Urinary bladder (tissue), 3 donors: ENCODE measurements at regions not wholly inside any gene's neighbourhood (a gene's known extent, or its start where the extent isn't known, plus 50 kb on each side); places are given as distances from the start of the nearest gene placed in this dataset.

Source experiments
- DNase-seq: peaks from one replicate; pipeline ENCODE4 v3.0.0-alpha.2; 2015; ENCODE audit errors: extremely low spot score
- H3K27ac ChIP-seq: one replicate; pipeline ENCODE4 v1.5.1; 2013; ENCODE audit warnings: low read depth, mild to moderate bottlenecking, moderate library complexity
- H3K36me3 ChIP-seq: one replicate; pipeline ENCODE4 v1.6.1; 2013; ENCODE audit warnings: mild to moderate bottlenecking, moderate library complexity; ENCODE audit not compliant: insufficient read depth
- H3K4me1 ChIP-seq: one replicate; pipeline ENCODE4 v1.6.1; 2013; ENCODE audit warnings: mild to moderate bottlenecking, moderate library complexity; ENCODE audit not compliant: insufficient read depth
- H3K4me3 ChIP-seq: one replicate; pipeline ENCODE4 v1.5.1; 2013; ENCODE audit warnings: low read depth, low read length
- WGBS: extraction: QIAGEN DNeasy Blood & Tissue Kit; methylation state at CpG from one replicate; pipeline ENCODE4 v1.1.7; 2013; 5-methylcytosine and 5-hydroxymethylcytosine counted together
- donor health status: healthy with polysubstance abuse.
- donor health status: healthy.

GRCh38 chr4:111464251-111465045, 680.8 kb upstream of the FAM241A start:
- no peaks in the 10 kb centered on the region for H3K36me3 ChIP-seq
- no peak overlapping the region for H3K4me3 ChIP-seq
- no peak for DNase-seq
- no peaks in the 10 kb centered on the region for H3K4me1 ChIP-seq
- 50% methylated on average over 8 of the region's 8 CpGs for WGBS
- H3K27ac ChIP-seq = no peak overlapping the region

- Histone ChIP-seq H3K4me3 (no peak overlapping the region), H3K4me1 (no peaks in the 10 kb centered on the region), H3K36me3 (no peaks in the 10 kb centered on the region), H3K27ac (no peak overlapping the region)
- DNase-seq = no peak
- WGBS = 84% methylated on average over 2 of the region's 2 CpGs
Measured at GRCh38 chr4:111466811-111467604, 678.2 kb upstream of the FAM241A start.

DNA sequence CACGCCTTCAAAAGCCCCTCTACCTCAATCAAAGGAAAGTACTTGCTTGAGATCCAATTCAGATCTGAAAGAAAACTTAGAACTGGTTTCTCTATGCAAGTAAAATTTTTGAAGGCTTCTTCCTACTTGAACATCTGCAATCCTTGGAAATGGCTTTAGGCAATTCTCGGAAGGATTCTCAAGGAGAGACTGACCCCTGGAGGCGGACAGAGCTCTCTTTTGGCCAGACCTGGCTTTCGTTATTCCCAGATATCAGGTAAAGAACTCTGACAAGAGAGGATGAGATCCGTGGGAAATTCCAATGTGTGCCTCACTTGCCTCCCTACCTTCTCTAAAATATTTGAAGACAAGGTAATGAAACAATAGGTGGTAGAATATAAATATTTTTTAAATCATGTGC, 670.3 kb upstream of the FAM241A start:
- Histone ChIP-seq H3K4me3 (no peak overlapping the region), H3K27ac (no peak overlapping the region), H3K36me3 (no peaks in the 10 kb centered on the region), H3K4me1 (no peaks in the 10 kb centered on the region)
- no peak for DNase-seq
- whole genome bisulfite sequencing = 31% methylated on average over 5 of the region's 5 CpGs

DNA sequence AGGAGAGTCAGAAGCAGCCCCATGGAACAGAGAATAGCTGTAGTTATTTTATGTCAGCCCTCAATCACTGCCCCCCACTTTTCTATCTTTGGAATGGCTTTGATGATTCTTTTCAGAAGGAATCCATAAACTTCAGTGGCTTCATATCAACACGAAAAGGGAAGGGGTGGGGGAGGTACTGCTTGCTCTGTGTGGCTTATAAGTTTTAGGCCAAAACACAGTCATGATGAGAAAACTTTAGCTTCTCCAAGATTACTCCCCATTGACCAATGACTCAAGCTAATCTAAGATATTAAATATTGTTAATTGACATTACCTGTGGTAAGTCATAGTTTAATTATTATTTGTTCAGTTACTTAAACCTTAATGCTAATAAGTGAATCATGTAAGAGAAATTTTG, 669.6 kb upstream of the FAM241A start:
- H3K36me3 ChIP-seq = no peaks in the 10 kb centered on the region
- 65% methylated on average over 1 of the region's 1 CpG for WGBS
- no peak overlapping the region for H3K4me3 ChIP-seq
- H3K27ac ChIP-seq = no peak overlapping the region
- H3K4me1 ChIP-seq = no peaks in the 10 kb centered on the region
- DNase-seq = no peak

DNA sequence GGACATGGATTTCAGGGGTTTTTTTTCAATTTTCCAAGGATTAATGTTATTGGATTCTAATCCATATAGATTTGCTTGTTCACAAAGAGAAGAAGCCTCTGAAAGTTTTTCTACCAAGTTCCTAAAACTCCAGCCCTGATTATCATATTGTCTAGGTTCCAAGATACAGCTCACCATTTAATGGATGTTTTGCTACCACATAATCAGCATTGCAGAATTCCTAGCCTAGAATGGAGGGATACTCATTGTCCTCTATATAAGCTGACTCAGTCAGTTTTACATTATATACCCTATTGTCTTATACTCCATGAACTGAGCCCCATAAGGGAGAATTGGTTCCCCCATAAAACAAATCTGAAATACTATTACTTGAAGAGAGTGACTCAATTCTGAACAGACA, 664.7 kb upstream of the FAM241A start:
- H3K4me1 ChIP-seq = no peaks in the 10 kb centered on the region
- H3K27ac ChIP-seq = no peak overlapping the region
- no peak for DNase-seq
- H3K4me3 ChIP-seq = no peak overlapping the region
- H3K36me3 ChIP-seq = no peaks in the 10 kb centered on the region

- H3K36me3 ChIP-seq = no peaks in the 10 kb centered on the region
- no peak overlapping the region for H3K27ac ChIP-seq
- no peak overlapping the region for H3K4me3 ChIP-seq
- 89% methylated on average over 8 of the region's 8 CpGs for WGBS
- DNase-seq = no peak
- H3K4me1 ChIP-seq = no peaks in the 10 kb centered on the region
Measured at GRCh38 chr4:111483375-111484169, 661.7 kb upstream of the FAM241A start.

DNA sequence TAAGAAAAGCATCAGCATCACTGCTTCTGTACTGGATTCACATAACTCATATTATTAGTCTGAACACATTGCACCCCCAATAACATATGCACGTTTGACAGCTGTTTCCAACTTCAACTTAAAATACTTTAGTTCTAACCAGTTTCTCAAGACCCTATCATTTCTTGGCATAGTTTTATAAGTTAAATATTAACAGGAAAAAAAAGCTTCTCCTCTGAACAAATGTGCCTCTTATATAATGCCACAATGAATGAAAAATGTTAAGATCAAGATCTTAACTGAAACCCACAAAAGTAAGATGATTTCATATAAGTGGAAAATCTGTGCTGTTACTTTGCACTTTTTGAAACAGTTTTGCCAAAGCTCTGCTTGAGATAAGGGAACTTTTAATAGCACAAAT, 652.8 kb upstream of the FAM241A start:
- H3K4me1 ChIP-seq = no peaks in the 10 kb centered on the region
- H3K36me3 ChIP-seq = no peaks in the 10 kb centered on the region
- H3K27ac ChIP-seq = no peak overlapping the region
- H3K4me3 ChIP-seq = no peak overlapping the region
- WGBS = 48% methylated on average over 1 of the region's 1 CpG
- DNase-seq = no peak

DNA sequence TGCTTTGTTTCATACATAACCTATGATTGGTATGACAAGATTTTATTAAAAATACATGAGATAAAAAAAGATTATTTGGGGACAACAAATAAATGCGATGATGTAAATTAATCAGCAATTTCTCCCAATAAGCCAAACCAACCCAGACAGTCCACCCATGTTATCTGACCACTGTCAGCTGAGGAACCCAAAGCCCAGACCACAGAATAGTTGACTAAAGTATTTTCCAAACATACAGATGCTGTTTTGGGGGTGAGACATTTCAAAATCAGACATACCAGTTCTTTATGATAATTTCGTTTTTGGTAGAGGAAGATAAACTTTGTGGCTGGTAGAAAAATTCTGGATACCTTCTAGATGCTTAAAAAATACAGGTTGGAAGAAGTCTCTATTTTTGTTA, 650.8 kb upstream of the FAM241A start:
- WGBS = 55% methylated on average over 2 of the region's 2 CpGs
- H3K4me3 ChIP-seq = no peak overlapping the region

DNA sequence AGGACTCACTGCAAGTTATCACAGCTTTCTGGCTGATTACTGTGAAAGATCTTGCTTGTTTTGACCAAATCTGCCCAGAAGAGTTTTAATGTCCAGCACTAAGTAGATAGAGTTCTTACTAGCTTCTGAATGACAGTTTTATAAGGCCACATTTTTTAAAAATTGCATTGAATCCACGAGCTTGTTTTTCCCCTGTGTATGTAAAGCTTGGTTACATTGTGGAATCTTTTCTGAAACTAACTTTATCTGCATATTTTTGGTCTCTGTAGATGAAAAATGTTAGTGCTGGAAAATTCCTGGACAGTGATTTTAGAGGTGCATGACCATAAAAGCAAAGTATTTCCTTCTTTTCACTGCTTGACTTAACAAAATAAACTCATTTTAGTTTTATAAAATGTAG, 650.3 kb upstream of the FAM241A start:
- H3K36me3 ChIP-seq = no peaks in the 10 kb centered on the region
- no peak for DNase-seq
- no peak overlapping the region for H3K27ac ChIP-seq
- H3K4me3 ChIP-seq = no peak overlapping the region
- 17% methylated on average over 1 of the region's 1 CpG for WGBS
- H3K4me1 ChIP-seq = no peaks in the 10 kb centered on the region

More for the DNA sequence above, 650.8 kb upstream of the FAM241A start:
- Histone ChIP-seq H3K36me3 (no peaks in the 10 kb centered on the region), H3K4me1 (no peaks in the 10 kb centered on the region), H3K27ac (no peak overlapping the region)
- no peak for DNase-seq

DNA sequence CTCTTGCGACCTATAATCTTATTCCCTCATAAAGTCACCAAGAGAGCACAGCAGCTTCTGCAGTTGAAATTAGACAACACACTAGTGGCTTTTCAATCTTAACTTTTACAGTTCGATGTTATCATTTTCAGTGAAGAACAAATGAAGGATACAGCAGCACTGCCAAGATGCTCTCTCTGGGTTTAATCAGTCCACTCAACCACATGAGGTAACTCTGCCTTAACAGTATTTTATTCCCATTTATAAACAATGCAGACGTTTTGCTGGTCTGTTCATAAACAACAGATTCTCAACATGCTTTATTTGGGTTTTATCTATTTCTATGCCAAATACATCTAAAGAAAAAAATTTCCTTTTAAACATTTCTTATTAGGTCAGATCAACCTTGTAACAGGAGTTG, 646.0 kb upstream of the FAM241A start:
- Histone ChIP-seq H3K4me3 (no peak overlapping the region), H3K27ac (no peak overlapping the region), H3K36me3 (no peaks in the 10 kb centered on the region), H3K4me1 (no peaks in the 10 kb centered on the region)
- WGBS = 26% methylated on average over 3 of the region's 3 CpGs
- DNase-seq = no peak

GRCh38 chr4:111499706-111500105, 645.5 kb upstream of the FAM241A start:
- WGBS = 30% methylated on average over 1 of the region's 1 CpG
- Histone ChIP-seq H3K36me3 (no peaks in the 10 kb centered on the region), H3K27ac (no peak overlapping the region), H3K4me3 (no peak overlapping the region), H3K4me1 (no peaks in the 10 kb centered on the region)
- DNase-seq = no peak

GRCh38 chr4:111500858-111501257, 644.4 kb upstream of the FAM241A start:
- no peaks in the 10 kb centered on the region for H3K36me3 ChIP-seq
- no peaks in the 10 kb centered on the region for H3K4me1 ChIP-seq
- H3K27ac ChIP-seq = no peak overlapping the region
- H3K4me3 ChIP-seq = no peak overlapping the region
- WGBS = 93% methylated on average over 3 of the region's 3 CpGs
- no peak for DNase-seq

GRCh38 chr4:111501946-111502345, 643.3 kb upstream of the FAM241A start:
- 94% methylated on average over 2 of the region's 2 CpGs for WGBS
- Histone ChIP-seq H3K4me1 (no peaks in the 10 kb centered on the region), H3K27ac (no peak overlapping the region), H3K4me3 (no peak overlapping the region), H3K36me3 (no peaks in the 10 kb centered on the region)
- DNase-seq = no peak

- no peak for DNase-seq
- Histone ChIP-seq H3K4me3 (no peak overlapping the region), H3K36me3 (no peaks in the 10 kb centered on the region), H3K27ac (no peak overlapping the region), H3K4me1 (no peaks in the 10 kb centered on the region)
- 83% methylated on average over 2 of the region's 2 CpGs for WGBS
Measured at GRCh38 chr4:111502626-111503025, 642.6 kb upstream of the FAM241A start.
